Kidney capillary endothelial cell (primary cell): ENCODE measurements at regions not wholly inside any gene's neighbourhood (a gene's known extent, or its start where the extent isn't known, plus 50 kb on each side); places are given as distances from the start of the nearest gene placed in this dataset.

ENCODE experiments used
- DNase-seq: peaks from one replicate; pipeline ENCODE4 v3.0.0-alpha.2; 2018; ENCODE audit warnings: low spot score

DNA sequence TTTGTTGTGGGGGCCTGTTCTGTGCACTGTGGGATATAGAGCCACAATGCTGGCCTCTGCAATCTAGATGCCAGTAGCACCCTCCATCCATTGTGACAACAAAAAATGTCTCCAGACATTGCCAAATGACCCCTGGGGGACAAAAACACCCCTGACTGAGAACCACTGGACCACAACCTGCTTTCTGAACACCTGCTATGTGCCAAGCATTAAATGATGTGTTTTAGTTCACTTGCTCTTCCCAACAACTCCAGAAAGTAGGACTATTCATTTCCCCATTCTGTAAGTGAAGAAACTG, 367.0 kb upstream of the ERCC4 start:
- DNase-seq = no peak

DNA sequence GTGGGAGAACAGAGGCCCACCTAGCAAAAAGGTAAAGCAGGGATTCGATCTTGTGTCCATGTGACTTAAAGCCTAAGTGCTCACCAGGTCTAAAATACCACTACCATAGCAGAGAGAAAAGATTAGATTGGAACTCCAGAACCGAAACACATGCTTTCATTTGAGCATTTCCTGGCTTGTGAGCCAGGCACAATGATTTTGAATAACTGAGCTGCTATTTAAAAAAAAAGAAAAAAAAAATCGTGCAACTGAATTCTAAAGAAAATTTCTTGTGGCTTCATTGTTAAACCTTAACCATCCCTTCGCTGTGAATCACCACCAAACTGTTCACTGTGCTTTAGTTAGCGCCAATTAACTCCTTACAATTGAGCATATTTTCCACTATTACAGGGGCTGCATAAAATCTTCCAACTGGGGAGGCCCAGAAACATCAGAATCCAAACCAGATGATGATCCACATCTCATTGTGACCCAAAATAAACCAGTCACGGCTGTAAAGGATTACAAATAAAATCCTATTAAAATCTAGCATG, 366.4 kb upstream of the ERCC4 start:
- no peak for DNase-seq

DNA sequence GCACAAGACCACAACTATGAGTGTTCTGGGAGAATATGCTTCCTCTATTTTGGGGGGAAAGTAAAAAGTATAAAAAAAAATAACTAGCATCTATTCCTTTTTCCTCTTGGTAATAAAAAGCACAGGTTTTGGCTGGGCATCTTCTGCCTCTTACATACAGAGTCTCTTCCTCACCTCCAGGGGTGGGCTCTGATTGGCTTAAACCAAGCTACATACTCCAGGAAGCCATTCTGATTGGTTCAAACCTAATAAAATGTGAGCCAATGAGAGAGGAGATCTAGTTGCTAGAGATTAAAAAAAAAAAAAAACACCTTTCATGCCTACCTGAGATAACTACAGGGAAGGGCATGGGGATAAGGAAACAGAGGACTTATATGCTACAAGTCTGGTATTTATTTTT, 365.9 kb upstream of the ERCC4 start:
- DNase-seq = no peak

DNA sequence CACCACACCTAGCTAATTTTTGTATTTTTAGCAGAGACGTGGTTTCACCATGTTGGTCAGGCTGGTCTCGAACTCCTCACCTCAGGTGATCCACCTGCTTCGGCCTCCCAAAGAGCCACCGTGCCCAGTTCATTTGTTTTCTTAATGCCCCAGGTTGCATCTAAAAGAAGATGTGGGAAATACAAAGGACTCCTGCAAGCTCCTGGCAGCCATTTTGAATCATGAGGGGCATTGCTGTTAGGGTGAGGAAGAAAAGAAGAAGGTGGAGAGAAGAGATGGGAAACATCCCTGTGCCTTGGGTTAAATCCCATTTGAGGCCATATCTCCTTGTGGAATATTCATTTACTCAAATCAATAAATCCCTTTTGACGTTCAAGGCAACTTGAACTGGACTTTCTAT, 365.3 kb upstream of the ERCC4 start:
- no peak for DNase-seq

DNA sequence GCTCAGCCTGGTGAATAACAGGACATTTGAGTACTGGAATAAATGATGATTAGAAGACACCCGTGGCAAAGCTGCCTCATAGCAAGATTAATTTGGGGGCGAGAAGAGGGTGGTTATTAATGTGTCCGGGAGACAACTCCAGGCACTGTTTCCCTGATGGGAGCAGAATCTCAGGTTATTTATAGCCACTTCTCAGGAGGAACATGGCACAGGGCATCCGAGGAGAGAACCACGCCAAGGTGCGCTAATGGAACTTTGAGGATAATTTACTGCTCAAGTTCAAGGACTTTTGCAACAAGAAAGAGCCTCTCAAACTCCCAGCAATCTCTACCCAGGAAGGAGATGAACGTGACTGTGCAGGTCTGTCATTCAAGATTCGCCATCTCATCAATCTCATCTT, 362.5 kb upstream of the ERCC4 start:
- no peak for DNase-seq

DNA sequence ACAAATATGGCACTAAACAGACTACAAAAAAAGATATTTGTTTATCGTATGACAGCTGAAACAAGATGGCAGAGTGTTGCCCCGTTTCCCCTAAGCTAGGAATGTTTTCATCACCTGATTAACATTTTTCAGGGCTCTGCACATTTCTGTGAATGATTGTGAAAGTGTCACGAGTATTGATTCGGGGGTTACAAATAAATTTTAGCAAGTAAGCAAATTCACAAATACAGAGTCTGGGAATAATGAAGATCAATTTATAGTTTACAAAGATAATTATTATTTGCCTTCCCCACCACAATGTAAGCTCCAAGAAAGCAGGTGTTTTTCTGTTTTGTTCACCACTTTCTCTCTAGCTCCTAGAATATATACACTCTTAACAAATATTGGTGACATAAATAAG, 361.2 kb upstream of the ERCC4 start:
- DNase-seq = no peak

DNA sequence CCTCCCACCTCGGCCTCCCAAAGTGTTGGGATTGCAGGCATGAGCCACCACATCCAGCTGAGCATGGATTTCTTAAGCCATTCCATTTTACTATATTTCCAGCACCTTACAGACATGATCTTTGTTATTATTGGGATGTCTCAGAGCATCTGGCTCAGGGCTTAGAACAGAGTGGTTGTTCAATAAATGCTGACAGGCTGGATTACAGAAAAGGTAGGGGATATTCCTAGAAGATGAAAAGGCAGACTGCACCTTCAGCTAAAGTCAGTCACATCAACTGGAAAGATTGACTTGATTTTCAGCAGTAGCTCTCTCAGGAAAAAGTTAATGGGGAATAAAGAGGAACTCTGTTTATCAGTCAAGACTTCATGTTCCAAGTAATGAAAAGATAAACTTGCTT, 360.3 kb upstream of the ERCC4 start:
- DNase-seq = no peak

DNA sequence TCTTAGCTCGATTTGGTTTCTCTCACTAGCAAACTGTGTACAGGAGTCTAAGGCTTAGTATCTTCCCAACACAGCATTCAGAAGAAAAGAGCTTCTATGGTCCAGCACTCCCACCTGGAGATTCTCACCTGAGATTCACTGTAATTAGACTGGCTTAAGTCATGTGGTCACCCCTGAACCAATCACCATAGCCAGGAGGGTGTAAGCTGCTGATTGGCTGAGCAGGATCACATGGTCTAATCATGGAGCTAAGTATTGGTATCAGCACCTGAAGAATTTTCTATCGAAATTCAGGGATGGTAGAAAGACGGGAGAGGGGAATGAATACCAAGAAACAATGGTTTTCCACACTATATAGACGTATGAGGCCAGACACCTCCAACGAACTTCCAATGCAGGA, 359.8 kb upstream of the ERCC4 start:
- DNase-seq = no peak

DNA sequence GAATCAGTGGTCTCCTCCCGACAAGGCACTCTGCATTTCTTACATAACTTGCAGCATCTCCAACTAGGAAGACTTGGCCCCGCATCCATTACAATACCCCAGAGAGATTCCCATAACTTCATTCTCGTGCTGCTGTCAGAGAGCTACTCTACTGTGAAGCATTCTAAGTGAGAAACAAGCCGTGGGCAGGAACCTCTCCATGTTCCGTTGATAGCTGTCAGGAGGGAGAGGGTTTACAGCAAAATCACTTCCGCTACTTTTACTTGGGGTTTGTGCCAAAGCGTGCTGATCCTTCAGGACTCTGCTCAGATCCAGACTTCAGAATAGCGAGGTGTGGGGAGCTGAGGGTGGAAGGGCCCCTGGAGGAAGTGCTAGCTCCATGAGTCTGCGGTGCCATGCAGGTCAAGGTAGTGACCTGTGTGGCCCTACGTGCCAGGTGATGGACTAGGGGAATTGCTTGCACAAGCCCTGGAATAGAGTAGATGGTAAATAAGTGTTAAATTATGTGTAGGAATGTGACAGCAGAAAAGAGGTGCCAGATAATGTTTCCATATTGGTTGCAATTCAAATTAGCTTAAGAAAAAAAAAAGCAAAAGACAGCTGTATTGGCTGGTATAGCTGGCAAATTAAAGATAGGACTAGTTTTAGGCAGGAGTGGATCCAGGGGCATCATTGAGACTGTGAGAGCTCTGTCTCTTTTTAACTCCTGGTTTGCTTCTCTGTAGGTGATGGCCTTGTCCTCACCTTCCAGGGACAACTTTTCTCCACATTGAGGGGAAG, 358.5 kb upstream of the ERCC4 start:
- no peak for DNase-seq

DNA sequence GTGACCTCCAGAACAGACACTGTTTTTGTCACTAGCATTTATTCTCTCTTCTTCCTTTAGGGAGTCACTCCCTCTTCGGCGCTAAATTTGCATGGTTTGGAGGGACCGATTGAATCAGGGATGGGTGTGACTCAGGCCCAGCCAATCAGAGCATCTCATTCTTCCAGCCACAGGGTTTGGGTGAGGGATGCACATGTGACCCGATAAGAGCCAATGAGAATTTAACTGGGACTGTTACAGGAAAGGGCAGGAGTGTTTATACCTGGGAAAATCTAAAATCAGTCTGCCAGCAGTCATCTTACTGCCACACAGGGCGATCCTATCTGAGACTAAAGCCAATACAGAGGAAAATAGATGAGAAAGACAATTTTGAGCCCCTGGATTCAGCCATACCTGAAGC, 351.2 kb upstream of the ERCC4 start:
- no peak for DNase-seq

DNA sequence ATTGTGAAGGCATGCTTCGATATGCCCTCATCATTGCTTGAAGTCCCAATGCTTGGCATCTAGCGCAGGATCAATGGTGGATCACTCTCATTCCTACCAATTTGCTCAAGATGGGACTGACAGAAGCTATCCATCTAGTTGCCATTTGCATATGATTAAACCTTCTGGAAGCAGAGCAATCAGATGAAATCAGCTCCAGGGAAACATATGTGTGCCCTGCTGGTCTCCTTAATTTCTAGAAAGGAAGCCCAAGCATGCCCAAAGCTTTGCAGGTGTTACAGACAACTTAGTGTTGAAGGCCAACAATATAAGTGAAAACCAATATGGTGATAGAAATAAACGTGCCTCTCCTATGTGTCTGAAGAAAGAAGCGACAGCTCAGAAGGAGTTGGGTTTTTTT, 350.0 kb upstream of the ERCC4 start:
- no peak for DNase-seq

DNA sequence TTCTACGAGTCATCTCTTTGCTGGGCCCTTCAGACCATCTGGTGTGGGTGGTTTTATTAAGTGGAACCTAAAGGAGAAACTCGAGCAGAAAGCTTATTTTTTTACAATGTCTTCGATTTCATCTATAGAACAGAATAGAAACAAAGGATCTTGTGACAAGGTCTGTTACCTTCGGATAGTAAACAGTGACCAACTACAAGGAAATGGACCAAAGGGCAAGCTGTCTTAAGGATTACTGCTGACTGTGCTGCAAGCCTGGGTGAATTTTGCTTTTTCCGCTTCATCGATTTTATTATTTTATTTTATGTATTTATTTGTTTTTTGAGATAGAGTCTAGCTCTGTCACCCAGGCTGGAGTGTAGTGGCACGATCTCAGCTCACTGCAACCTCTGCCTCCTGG, 348.9 kb upstream of the ERCC4 start:
- no peak for DNase-seq

DNA sequence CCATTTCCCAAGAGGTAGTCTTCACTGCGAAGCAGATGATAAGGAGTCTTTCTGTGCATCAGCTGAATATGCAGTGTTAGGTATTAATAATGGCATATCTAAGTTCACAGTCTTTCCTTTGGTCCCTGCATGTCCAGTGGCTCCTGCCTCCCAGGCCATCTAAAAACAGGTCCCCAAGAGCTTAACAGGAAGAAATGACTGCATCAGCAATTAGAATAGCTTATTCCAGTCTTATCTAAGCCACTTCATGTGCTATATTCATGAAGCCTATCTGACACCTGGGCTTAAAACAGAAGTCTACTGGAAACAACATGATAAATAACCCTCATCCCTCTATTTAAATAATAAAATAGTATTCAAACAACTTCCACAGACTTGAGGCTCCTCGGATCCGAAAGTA, 346.1 kb upstream of the ERCC4 start:
- no peak for DNase-seq

DNA sequence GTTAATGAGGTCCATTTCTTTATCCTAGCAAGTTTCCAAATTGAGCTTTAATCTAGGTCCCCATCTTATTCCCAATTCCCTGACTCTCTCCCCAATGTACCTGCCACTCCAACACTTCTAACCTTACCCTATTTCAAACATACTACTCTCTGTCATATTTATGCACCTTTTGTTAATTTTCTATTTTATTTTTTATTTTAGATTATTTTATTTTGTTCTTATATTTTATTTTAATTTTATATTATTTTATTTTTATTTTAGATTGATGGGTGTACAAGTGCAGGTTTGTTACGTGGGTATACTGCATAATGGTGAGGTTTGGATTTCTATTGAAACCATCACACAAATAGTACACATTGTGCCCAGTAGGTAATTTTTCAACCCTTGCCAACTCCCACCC, 333.9 kb upstream of the ERCC4 start:
- DNase-seq = no peak

DNA sequence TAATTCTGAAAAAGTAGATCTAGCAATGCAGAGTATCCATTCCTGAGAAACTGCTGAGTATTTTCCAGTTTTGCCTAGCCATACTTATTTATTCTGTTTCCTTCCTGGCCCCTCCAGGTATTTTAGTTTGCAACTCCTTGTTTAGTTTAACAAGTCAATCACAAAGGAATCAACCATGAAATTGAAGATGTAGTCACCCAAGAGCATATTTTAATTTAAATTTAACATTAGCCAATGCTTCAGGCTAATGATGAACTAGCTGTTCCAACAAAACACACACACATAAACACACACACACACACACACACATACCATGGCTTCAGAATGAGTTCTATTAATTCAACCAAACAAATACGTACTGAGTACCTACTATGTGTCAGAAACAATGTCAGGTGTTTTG, 332.8 kb upstream of the ERCC4 start:
- no peak for DNase-seq

DNA sequence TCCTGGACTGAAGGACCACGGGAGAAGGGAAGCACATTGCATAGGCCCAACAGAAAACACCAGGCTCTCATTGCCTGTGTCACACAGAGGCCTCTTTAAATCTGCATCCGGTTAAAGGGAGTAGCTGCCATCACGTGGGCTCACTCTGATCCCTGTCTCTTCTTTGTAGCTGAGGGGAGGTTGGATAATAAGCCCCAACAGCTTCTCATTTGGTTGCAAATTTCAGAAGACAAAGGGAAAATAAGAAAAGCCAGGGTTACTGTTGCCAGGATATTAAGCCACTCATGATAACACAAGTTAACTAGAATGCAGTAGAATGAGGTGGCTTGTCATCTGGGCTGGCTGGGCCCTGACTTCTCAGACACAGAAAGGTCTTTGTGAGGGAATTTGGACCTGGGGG, 325.1 kb upstream of the ERCC4 start:
- no peak for DNase-seq

DNA sequence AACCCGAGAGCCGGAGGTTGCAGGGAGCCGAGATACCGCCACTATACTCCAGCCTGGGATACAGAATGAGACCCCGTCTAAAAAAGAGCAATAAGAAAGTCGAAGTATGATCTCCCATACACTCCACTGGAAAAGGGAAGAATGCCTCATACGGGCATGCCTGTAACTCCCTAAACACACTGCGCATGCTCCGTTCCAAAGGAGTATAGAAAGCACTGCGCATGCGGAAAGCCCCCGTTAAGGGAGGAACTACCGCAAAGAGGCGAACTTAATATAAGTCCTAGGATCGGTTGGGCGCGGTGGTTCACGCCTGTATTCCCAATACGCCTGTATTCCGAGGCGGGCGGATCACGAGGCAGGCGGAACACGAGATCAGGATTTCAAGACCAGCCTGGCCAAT, 313.1 kb upstream of the ERCC4 start:
- DNase-seq = no peak

DNA sequence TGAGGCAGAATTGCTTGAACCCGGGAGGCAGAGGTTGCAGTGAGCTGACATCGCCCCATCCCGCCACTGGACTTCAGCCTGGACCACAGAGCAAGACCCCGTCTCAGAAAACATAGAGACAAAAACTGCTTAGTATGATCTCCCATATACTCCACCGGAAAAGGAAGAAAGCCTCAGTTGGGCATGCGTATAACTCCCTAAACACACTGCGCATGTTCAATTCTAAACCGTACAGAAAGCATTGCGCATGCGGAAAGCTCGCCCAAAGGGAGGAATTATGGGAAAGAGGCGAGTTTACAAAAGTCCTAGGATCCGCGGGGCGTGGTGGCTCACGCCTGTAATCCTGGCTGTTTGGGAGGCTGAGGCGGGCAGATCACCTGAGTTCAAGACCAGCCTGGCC, 312.7 kb upstream of the ERCC4 start:
- no peak for DNase-seq

DNA sequence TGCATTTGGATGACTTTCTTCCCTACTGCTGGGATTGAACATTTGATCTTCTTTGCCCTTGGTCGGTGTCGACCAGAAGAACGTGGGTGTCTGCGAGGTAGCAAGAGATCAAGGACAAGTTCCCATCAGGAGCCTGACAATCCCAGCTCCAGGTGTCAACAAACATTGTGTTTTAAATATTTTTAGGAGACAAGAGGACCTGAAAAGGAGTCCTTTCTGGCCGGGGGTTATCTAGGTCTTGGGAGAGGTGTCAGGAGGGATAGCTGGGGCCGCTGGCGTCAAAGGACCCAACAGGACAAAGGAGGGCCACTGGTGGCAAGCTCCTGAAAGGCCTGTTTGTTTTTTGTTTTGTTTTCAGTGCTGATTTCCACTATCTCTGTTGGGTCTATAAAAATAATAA, 308.4 kb upstream of the ERCC4 start:
- DNase-seq = no peak

DNA sequence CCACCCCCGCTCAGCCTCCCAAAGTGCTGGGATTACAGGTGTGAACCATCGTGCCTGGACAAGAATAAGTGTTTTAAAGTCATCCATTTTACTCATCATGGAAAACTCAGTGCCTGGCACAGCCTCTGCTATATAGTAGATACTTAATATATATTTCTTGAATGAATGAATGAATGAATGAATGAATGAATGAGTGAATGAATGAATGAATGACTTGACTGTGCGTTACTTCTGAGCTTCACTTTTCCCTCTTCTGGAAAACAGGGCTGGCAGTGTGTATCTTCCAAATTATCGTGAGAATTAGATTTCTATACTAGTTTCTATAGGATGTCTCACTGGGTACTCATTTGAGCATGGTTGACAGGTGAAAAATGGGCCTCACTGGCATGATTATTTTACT, 307.3 kb upstream of the ERCC4 start:
- DNase-seq = no peak

DNA sequence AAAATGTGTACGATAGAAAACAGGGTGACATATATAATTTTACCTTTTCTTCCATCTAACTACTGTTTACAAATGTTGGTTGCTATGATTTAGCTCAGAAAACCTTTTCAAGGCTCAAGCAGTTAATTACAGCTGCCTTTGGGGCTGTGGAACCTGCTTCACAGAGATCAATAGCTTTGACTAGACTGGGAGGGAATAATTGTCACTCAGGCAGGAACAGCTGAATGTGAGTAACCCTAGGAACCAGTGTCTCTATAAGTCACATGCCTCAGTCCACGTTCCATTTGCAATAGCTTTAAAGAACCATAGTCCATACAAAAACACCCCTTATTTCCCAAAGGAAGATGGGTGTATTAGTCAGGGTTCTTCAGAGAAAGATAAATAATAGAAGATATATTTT, 306.8 kb upstream of the ERCC4 start:
- DNase-seq = no peak

DNA sequence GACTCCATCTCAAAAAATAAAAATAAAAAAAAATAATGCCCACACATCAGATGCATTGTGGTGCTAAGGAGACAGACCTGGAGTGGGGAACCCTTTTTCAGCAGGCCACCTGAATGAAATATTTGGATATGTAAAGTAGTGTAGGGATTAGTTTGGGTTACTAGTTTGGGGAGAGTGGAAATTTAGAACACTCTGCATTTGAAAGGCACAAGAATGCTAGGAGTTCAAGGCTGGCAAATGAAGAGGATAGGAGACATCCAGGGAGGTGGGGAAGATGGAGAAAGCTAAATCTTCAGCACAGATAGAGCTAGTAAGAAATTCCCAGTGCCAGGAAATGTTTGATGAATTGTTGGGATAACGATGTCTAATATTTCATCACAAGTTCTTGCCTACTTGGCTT, 298.3 kb upstream of the ERCC4 start:
- no peak for DNase-seq

DNA sequence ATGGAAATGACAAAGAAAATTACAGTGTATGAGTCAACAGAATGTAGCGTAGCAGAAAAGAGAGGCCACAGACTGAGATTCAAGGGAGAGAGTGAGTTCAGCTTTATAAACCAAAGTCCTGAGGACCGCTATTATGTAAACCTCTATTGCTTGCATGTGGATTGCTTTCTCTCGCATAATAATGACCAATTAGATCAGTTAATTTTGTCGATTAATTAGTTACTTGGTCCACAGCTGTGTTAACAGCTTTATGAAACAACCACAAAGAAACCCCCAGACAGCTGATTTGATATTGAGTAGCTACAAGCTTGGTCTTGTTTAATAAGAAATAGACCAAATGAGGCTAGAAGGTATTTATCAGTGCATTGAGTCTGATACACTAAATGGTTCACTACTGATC, 291.8 kb upstream of the ERCC4 start:
- DNase-seq = no peak

DNA sequence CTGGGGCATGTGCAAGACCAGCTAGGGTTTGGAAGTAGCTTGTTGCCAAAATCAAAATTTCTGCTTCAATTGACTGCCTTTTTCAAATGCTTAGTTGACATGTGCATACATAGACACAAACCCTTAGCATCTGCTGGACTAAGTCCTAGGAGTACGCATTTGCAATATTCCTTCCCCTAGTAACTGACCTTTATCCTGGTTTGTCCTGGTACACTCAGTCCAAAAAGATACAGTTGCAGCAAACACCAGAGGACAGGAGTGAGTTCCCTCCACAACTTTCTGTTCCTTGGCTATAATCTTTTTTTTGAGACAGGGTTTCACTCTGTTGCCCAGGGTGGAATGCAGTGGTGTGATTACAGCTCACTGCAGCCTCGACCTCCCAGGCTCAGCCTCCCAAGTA, 290.2 kb upstream of the ERCC4 start:
- DNase-seq = no peak

DNA sequence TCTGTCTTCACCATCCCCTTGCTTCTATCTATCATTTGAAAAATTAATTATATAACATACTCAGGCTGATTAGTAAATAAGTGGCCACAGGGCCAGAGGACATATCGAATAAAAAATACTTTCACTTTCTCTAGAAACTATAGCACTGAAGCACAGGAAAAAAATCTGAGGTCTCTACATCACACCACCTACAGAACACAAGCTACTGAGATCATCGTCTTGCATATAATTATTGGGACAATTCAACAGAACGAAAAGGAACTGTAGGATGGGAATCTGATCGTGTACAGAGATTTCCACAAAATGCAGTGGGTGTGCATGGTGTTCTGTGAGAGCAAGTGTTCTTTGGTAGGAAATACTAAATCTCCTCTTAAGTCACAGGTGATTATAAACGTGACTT, 289.6 kb upstream of the ERCC4 start:
- no peak for DNase-seq
